Heart left ventricle (tissue), 16 donors: ENCODE measurements at regions not wholly inside any gene's neighbourhood (a gene's known extent, or its start where the extent isn't known, plus 50 kb on each side); places are given as distances from the start of the nearest gene placed in this dataset.
"Not testable (repeated sequence)": the region's sequence is repeated elsewhere in the genome, so short reads cannot be mapped to it uniquely, and the experiment has no call there.

ENCODE experiments used
- ATAC-seq, 4 donors: fragments of 200-7000 bp; cut with Tn5 transposase; one replicate each; pipeline ENCODE4 v1.9.1; 2020 to 2022; ENCODE audit warnings: moderate library complexity in 4 of 4, mild to moderate bottlenecking in 3 of 4, moderate number of reproducible peaks in 1 of 4
- DNase-seq, 5 donors: peaks; one replicate each; pipeline ENCODE4 v3.0.0-alpha.2; 2020
- H3K27ac ChIP-seq, 12 donors: fragments of 200-600 bp; sonication (generic) in 4 of 12; one replicate each; pipeline versions ENCODE4 v1.5.0 to v1.8.0; 2016 to 2022; ENCODE audit warnings: mild to moderate bottlenecking in 2 of 12
- H3K27me3 ChIP-seq, 9 donors: fragments of 200-600 bp; sonication (generic) in 2 of 9; one replicate each; pipeline versions ENCODE4 v1.5.1 to v1.8.0; 2016 to 2022; ENCODE audit warnings: mild to moderate bottlenecking in 3 of 9
- H3K36me3 ChIP-seq, 9 donors: fragments of 200-600 bp; sonication (generic) in 2 of 9; one replicate each; pipeline versions ENCODE4 v1.5.0 to v1.8.0; 2018 to 2022; ENCODE audit warnings: mild to moderate bottlenecking in 2 of 9
- H3K4me1 ChIP-seq, 12 donors: fragments of 200-600 bp; sonication (generic) in 4 of 12; one replicate each; pipeline versions ENCODE4 v1.5.0 to v1.8.0; 2016 to 2022; ENCODE audit warnings: mild to moderate bottlenecking in 3 of 12
- H3K4me3 ChIP-seq, 12 donors: fragments of 200-600 bp; sonication (generic) in 4 of 12; one replicate each; pipeline versions ENCODE4 v1.5.0 to v1.8.0; 2017 to 2022; ENCODE audit warnings: mild to moderate bottlenecking in 9 of 12, moderate library complexity in 4 of 12
- H3K9me3 ChIP-seq, 12 donors: fragments of 200-600 bp; sonication (generic) in 4 of 12; one replicate each; pipeline versions ENCODE4 v1.5.0 to v1.8.0; 2016 to 2022; ENCODE audit warnings: mild to moderate bottlenecking in 1 of 12
- POLR2A ChIP-seq, 2 donors: fragments of 450-650 bp; IDR thresholded peaks; one replicate each; pipeline ENCODE4 v1.6.1; 2017; ENCODE audit warnings: antibody characterized with exemption in 2 of 2, mild to moderate bottlenecking in 2 of 2, moderate library complexity in 2 of 2
- WGBS, 4 donors: extraction: QIAGEN DNeasy Blood & Tissue Kit in 2 of 4; methylation state at CpG; one replicate each; pipeline versions ENCODE4 v1.1.5 to v1.1.7; 2013 to 2018; 5-methylcytosine and 5-hydroxymethylcytosine counted together
- intact Hi-C, 10 donors: fragments of 100-400 bp; cut with DNase I; formaldehyde crosslinking; loops; one replicate each; pipeline versions ENCODE4 v1.11.1 to v1.14.2; 2022
- TF ChIP-seq, protein P1 (sequence below), 12 donors: fragments of 200-600 bp; sonication (generic) in 4 of 12; IDR thresholded peaks; one replicate each; pipeline versions ENCODE4 v1.5.0 to v1.8.0; 2018 to 2022; ENCODE audit warnings: antibody characterized with exemption in 12 of 12, mild to moderate bottlenecking in 5 of 12
- donor health status: ischemic (EF 13 %, LVEDD 7.1; RV severe dilation, severe dysfunction).
- donor health status: healthy with polysubstance abuse.
- donor health status: DM: no; HTN: yes; CAD: no.
- donor health status: DM: no; HTN: no; CAD: no.
- donor health status: ischemic (EF 25% LVEDD 6.9; RV normal size, moderate dysfunction).
- donor health status: ischemic (EF 25% LVEDD 5.7; RV mildly dilated, moderate dysfunction).
- donor health status: healthy.
- donor health status: DM: yes; HTN: yes; CAD: no.
- donor health status: ischemic (EF 35%, LVEDD 5.7; RV mildly dilated, moderate dysfunction).
- donor health status: nonischemic (EF 11% LVEDD 7.7; RV severe dilation, severe dysfunction).
- donor health status: DM: yes; HTN: yes; CAD: no.
- donor health status: PGD.
- donor health status: ischemic (EF 29% LVEDD 5.4; RV normal size, mild dysfunction).
- donor health status: nonischemic (EF 23%, LVEDD 6.1; RV moderate dilation, normal function).

- Histone ChIP-seq H3K4me3 (no peak overlapping the region), H3K27me3 (no peaks in the 10 kb centered on the region), H3K4me1 (peaks cover 0 to 11% (median 0%) of the 10 kb centered on the region in 12 donors), H3K27ac (no peak overlapping the region), H3K36me3 (no peaks in the 10 kb centered on the region), H3K9me3 (peaks cover 0 to 24% (median 15%) of the 10 kb centered on the region in 12 donors)
- TF ChIP-seq, protein P1, sequence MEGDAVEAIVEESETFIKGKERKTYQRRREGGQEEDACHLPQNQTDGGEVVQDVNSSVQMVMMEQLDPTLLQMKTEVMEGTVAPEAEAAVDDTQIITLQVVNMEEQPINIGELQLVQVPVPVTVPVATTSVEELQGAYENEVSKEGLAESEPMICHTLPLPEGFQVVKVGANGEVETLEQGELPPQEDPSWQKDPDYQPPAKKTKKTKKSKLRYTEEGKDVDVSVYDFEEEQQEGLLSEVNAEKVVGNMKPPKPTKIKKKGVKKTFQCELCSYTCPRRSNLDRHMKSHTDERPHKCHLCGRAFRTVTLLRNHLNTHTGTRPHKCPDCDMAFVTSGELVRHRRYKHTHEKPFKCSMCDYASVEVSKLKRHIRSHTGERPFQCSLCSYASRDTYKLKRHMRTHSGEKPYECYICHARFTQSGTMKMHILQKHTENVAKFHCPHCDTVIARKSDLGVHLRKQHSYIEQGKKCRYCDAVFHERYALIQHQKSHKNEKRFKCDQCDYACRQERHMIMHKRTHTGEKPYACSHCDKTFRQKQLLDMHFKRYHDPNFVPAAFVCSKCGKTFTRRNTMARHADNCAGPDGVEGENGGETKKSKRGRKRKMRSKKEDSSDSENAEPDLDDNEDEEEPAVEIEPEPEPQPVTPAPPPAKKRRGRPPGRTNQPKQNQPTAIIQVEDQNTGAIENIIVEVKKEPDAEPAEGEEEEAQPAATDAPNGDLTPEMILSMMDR (IDR thresholded peaks at IDR 0.05): no peak
- no peak for DNase-seq
- 76 to 97% (median 90%) methylated on average over 1 of the region's 1 CpG for WGBS, 4 donors
- intact Hi-C loops: no loop called here
- no peak for ATAC-seq
Observed at GRCh38 chr12:94817695-94818075, 167.3 kb upstream of the TMCC3 start.

DNA sequence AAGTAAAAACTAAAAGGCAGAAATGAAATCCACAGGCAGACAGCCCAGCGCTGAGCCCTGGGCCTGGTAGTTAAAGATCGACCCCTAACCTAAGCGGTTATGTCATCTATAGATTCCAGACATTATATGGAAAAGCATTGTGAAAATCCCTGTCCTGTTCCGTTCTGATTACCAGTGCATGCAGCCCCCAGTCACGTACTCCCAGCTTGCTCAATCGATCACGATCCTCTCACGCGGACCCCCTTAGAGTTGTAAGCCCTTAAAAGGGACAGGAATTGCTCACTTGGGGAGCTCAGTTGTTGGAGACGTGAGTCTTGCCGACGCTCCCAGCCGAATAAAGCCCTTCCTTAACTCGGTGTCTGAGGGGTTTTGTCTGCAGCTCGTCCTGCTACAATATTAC, 166.8 kb upstream of the TMCC3 start:
- H3K27me3 ChIP-seq, ATAC-seq, DNase-seq, H3K4me3 ChIP-seq, intact Hi-C loops, H3K27ac ChIP-seq, H3K36me3 ChIP-seq: not testable (repeated sequence)
- Histone ChIP-seq H3K4me1 (peaks cover 0 to 11% (median 0%) of the 10 kb centered on the region in 12 donors), H3K9me3 (peaks cover 0 to 28% (median 20%) of the 10 kb centered on the region in 12 donors)
- 87 to 88% (median 88%) methylated on average over 15 of the region's 15 CpGs for WGBS, 4 donors

DNA sequence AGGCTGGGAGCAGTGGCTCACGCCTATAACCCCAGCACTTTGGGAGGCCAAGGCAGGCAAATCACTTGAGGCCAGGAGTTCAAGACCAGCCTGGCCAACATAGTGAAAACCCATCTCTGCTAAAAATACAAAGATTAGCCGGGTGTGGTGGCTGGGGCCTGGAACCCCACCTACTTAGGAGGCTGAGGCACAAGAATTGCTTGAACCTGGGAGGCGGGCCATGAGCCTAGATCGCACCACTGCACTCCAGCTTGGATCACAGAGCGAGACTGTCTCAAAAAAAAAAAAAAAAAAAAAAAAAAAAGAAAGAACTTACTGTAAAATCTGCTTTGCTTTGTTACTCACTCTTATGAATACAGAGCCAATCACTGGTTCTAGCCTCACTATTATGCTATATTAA, 166.4 kb upstream of the TMCC3 start:
- H3K4me3 ChIP-seq, intact Hi-C loops, H3K27ac ChIP-seq, H3K36me3 ChIP-seq, H3K27me3 ChIP-seq, DNase-seq, ATAC-seq: not testable (repeated sequence)
- peaks cover 0 to 11% (median 0%) of the 10 kb centered on the region in 12 donors for H3K4me1 ChIP-seq
- peaks cover 0 to 33% (median 24%) of the 10 kb centered on the region in 12 donors for H3K9me3 ChIP-seq
- 75 to 85% (median 77%) methylated on average over 5 of the region's 5 CpGs for WGBS, 4 donors

DNA sequence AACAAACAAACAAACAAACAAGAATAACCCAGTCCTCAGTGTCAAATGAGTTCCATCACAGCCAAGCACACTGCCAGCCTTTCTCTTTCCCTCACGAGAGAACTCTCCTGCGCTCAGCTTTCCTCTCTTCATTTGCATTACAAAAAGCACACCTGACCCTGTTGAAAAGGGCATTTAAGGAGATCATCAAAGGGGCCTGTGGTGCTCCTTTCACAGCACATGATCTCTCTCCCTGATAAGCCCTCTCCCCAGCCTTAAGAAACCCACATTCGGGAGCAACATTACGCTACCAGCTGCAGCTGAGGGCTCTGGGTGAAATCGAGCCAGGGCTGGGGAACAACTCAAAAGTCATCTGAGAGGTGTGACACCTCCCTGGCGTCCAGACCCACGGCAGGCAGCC, 165.6 kb upstream of the TMCC3 start:
- 43 to 55% (median 50%) methylated on average over 7 of the region's 7 CpGs for WGBS, 4 donors
- intact Hi-C loops: no loop called here

DNA sequence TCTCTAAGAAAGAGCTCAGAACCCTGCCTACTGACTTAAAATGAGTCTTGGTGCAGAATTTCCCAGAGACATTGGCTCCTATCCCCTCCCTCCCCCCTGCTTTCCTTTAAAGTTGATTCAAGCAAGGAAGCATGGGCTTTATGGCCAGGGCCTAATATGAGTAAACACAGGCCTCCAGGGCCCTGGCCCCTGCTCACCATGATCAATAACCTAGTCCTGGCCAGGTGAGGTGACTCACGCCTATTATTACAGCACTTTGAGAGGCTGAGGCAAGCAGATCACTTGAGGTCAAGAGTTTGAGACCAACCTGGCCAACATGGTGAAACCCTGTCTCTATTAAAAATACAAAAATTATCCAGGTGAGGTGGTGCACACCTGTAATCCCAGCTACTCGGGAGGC, 165.1 kb upstream of the TMCC3 start:
- H3K4me3 ChIP-seq: no peak overlapping the region
- TF ChIP-seq, protein P1 (IDR thresholded peaks at IDR 0.05): no peak
- no peak for TF ChIP-seq POLR2A (IDR thresholded peaks at IDR 0.05)
- no peak overlapping the region for H3K27ac ChIP-seq
- H3K27me3 ChIP-seq: no peaks in the 10 kb centered on the region
- no peak for DNase-seq
- WGBS, 4 donors: 90 to 100% (median 94%) methylated on average over 2 of the region's 2 CpGs
- intact Hi-C loops: no loop called here
- no peak for ATAC-seq
- no peaks in the 10 kb centered on the region for H3K36me3 ChIP-seq
- peaks cover 0 to 11% (median 0%) of the 10 kb centered on the region in 12 donors for H3K4me1 ChIP-seq
- peaks cover 0 to 44% (median 31%) of the 10 kb centered on the region in 12 donors for H3K9me3 ChIP-seq

More for the DNA sequence above, 165.6 kb upstream of the TMCC3 start:
- H3K27ac ChIP-seq: no peak overlapping the region
- ATAC-seq (no peak), DNase-seq (no peak)
- no peaks in the 10 kb centered on the region for H3K27me3 ChIP-seq
- H3K4me1 ChIP-seq: peaks cover 0 to 11% (median 0%) of the 10 kb centered on the region in 12 donors
- H3K4me3 ChIP-seq: no peak overlapping the region
- H3K36me3 ChIP-seq: no peaks in the 10 kb centered on the region
- H3K9me3 ChIP-seq: peaks cover 0 to 41% (median 31%) of the 10 kb centered on the region in 12 donors
- no peak for TF ChIP-seq POLR2A (IDR thresholded peaks at IDR 0.05)
- TF ChIP-seq, protein P1 (IDR thresholded peaks at IDR 0.05): no peak
